Bronchial epithelial cell (primary cell): ENCODE measurements at regions not wholly inside any gene's neighbourhood (a gene's known extent, or its start where the extent isn't known, plus 50 kb on each side); places are given as distances from the start of the nearest gene placed in this dataset.

Experiments
- DNase-seq: peaks from one replicate; pipeline ENCODE4 v3.0.0-alpha.2; 2010; ENCODE audit warnings: low read depth
- FAIRE-seq: peaks from 2 replicates; lab custom pipeline; 2011; peaks lifted over from hg19 to GRCh38; lab: Jason Lieb, UNC
- H3K27me3 ChIP-seq: 2 replicates; pipeline ENCODE4 v1.5.1; 2011; ENCODE audit warnings: low read length; ENCODE audit not compliant: control insufficient read depth, insufficient read depth
- H3K36me3 ChIP-seq: 2 replicates; pipeline ENCODE4 v1.5.1; 2011; ENCODE audit warnings: low read length; ENCODE audit not compliant: control insufficient read depth, insufficient read depth
- H3K4me3 ChIP-seq: 2 replicates; pipeline ENCODE4 v1.5.1; 2011; ENCODE audit warnings: mild to moderate bottlenecking, low read depth, low read length, control low read depth
- CTCF ChIP-seq: IDR thresholded peaks from 2 replicates; pipeline ENCODE4 v1.5.1; 2011; ENCODE audit warnings: mild to moderate bottlenecking, moderate library complexity, low read length, control low read depth, inconsistent platforms; ENCODE audit not compliant: insufficient read depth, severe bottlenecking

GRCh38 chr6:169045486-169045885 is 208.2 kb downstream of the THBS2 start:
- no peak overlapping the region for H3K4me3 ChIP-seq
- H3K36me3 ChIP-seq, result no peaks in the 10 kb centered on the region
- no peak for TF ChIP-seq CTCF
- no peaks in the 10 kb centered on the region for H3K27me3 ChIP-seq
- no peak for FAIRE-seq
- no peak for DNase-seq

GRCh38 chr6:169044381-169045230 is 209.0 kb downstream of the THBS2 start:
- Histone ChIP-seq H3K27me3 (no peaks in the 10 kb centered on the region), H3K36me3 (no peaks in the 10 kb centered on the region), H3K4me3 (no peak overlapping the region)
- DNase-seq (no peak), FAIRE-seq (no peak)
- TF ChIP-seq CTCF, result no peak

GRCh38 chr6:169042061-169042460 is 211.6 kb downstream of the THBS2 start:
- DNase-seq, result no peak
- Histone ChIP-seq H3K27me3 (no peaks in the 10 kb centered on the region), H3K4me3 (no peak overlapping the region), H3K36me3 (no peaks in the 10 kb centered on the region)
- FAIRE-seq, result no peak
- TF ChIP-seq CTCF, result no peak

GRCh38 chr6:169041078-169041477 is 212.6 kb downstream of the THBS2 start:
- Histone ChIP-seq H3K36me3 (no peaks in the 10 kb centered on the region), H3K4me3 (no peak overlapping the region), H3K27me3 (no peaks in the 10 kb centered on the region)
- no peak for TF ChIP-seq CTCF
- DNase-seq (no peak), FAIRE-seq (no peak)

GRCh38 chr6:169038691-169039090 is 215.0 kb downstream of the THBS2 start:
- no peak for FAIRE-seq
- no peak for TF ChIP-seq CTCF

More at GRCh38 chr6:169038691-169039090, 215.0 kb downstream of the THBS2 start:
- H3K4me3 ChIP-seq, result no peak overlapping the region
- H3K36me3 ChIP-seq, result no peaks in the 10 kb centered on the region
- DNase-seq, result no peak
- no peaks in the 10 kb centered on the region for H3K27me3 ChIP-seq
